ENCODE measurements at regions not wholly inside any gene's neighbourhood (a gene's known extent, or its start where the extent isn't known, plus 50 kb on each side); places are given as distances from the start of the nearest gene placed in this dataset.

DNA sequence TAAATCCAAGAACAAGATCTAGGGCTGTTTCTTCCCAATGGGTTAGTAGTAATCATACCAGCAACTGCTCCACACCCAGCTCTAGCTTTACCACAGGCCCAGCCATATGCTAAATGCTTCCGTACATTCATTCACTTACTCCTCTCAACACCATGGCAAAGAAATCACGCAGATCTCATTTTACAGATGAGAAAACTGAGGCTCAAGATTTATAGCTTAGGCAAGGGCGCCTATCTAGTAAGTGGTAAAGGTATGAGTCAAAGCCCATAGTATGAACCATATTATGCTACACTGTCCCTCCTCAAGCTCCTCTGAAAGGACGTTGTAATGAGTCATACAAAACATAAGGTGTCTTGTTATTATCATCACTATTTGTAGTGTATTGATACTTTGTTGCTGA, 82.2 kb downstream of the NIBAN1 start:
- no peak overlapping the region for H3K4me3 ChIP-seq (ENCODE audit: control insufficient read depth, low read depth, low read length)
- DNase-seq (ENCODE audit: low read depth), result no peak
- TF ChIP-seq, protein P1, sequence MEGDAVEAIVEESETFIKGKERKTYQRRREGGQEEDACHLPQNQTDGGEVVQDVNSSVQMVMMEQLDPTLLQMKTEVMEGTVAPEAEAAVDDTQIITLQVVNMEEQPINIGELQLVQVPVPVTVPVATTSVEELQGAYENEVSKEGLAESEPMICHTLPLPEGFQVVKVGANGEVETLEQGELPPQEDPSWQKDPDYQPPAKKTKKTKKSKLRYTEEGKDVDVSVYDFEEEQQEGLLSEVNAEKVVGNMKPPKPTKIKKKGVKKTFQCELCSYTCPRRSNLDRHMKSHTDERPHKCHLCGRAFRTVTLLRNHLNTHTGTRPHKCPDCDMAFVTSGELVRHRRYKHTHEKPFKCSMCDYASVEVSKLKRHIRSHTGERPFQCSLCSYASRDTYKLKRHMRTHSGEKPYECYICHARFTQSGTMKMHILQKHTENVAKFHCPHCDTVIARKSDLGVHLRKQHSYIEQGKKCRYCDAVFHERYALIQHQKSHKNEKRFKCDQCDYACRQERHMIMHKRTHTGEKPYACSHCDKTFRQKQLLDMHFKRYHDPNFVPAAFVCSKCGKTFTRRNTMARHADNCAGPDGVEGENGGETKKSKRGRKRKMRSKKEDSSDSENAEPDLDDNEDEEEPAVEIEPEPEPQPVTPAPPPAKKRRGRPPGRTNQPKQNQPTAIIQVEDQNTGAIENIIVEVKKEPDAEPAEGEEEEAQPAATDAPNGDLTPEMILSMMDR (IDR thresholded peaks at IDR 0.05; ENCODE audit: control insufficient read depth, insufficient read depth, low read depth, low read length, missing control alignments), result no peak

- no peak for DNase-seq (ENCODE audit: low read depth)
- no peak overlapping the region for H3K4me3 ChIP-seq (ENCODE audit: control insufficient read depth, low read depth, low read length)
- TF ChIP-seq, protein P1 (IDR thresholded peaks at IDR 0.05; ENCODE audit: control insufficient read depth, insufficient read depth, low read depth, low read length, missing control alignments), result no peak
Measured at GRCh38 chr1:184891440-184891839, 82.9 kb downstream of the NIBAN1 start.

GRCh38 chr1:184890539-184890973, 83.8 kb downstream of the NIBAN1 start:
- DNase-seq (ENCODE audit: low read depth), result no peak
- no peak overlapping the region for H3K4me3 ChIP-seq (ENCODE audit: control insufficient read depth, low read depth, low read length)
- TF ChIP-seq, protein P1 (IDR thresholded peaks at IDR 0.05; ENCODE audit: control insufficient read depth, insufficient read depth, low read depth, low read length, missing control alignments), result no peak

DNA sequence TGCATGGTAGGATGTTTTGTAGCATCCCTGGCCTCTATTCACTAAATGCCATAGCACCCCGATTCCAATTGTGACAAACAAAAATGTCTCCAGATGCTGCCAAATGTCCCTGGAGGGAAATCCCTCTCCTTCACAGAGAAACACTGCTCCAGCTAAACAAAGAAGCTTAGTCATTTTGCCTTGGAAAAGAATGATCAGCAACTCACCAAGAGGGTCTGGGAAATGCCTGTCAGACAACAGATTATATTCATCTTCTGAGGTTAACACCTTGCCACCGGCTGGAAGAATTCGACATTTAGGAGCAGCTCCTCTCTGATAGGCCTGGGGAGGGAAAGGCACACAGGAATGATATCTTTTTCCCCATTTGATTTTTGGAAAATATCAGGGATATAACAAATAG, 84.4 kb downstream of the NIBAN1 start:
- TF ChIP-seq, protein P1 (IDR thresholded peaks at IDR 0.05; ENCODE audit: control insufficient read depth, insufficient read depth, low read depth, low read length, missing control alignments), result no peak
- no peak for DNase-seq (ENCODE audit: low read depth)
- no peak overlapping the region for H3K4me3 ChIP-seq (ENCODE audit: control insufficient read depth, low read depth, low read length)

DNA sequence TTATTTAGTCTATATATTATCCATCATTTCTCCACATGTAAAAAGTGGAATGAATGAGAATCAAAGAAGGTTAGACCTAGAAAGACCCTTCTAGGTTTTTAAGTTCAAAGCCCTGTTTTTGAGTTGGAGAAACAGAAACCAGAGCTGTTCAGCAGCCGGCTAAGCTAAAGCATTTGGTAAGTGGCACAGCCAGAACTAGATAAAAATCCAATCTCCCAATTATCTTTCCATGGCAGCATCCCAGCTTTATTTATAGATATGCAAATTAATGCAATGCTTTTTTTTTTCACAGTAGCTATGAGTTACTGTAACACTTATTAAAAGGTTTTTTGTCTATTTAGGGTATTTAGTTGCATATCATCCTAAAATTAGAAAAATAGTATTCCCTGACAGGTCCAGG, 85.1 kb downstream of the NIBAN1 start:
- no peak overlapping the region for H3K4me3 ChIP-seq (ENCODE audit: control insufficient read depth, low read depth, low read length)
- DNase-seq (ENCODE audit: low read depth), result no peak
- TF ChIP-seq, protein P1 (IDR thresholded peaks at IDR 0.05; ENCODE audit: control insufficient read depth, insufficient read depth, low read depth, low read length, missing control alignments), result no peak

GRCh38 chr1:184888505-184888904, 85.8 kb downstream of the NIBAN1 start:
- DNase-seq (ENCODE audit: low read depth), result peak; percentile 45
- TF ChIP-seq, protein P1 (IDR thresholded peaks at IDR 0.05; ENCODE audit: control insufficient read depth, insufficient read depth, low read depth, low read length, missing control alignments), result no peak
- no peak overlapping the region for H3K4me3 ChIP-seq (ENCODE audit: control insufficient read depth, low read depth, low read length)

Measured in AG09309 (cell line).